HepG2 (cell line): ENCODE measurements at regions not wholly inside any gene's neighbourhood (a gene's known extent, or its start where the extent isn't known, plus 50 kb on each side); places are given as distances from the start of the nearest gene placed in this dataset.

Experiments used
- ATAC-seq: fragments of 200-7000 bp; cut with Tn5 transposase; 3 replicates; pipeline ENCODE4 v1.9.1; 2020; ENCODE audit warnings: mild to moderate bottlenecking, moderate library complexity
- BruUV-seq: library from RNA; stranded (reverse); fragments of 400-500 nt; replicated peaks from 2 replicates; lab custom pipeline; 2021; lab: Mats Ljungman, UMichigan
- CTCF ChIA-PET: fragments of 300-600 bp; formaldehyde crosslinking; extraction: SDS; loops from one replicate; lab custom pipeline; 2021; ENCODE audit warnings: low total read pairs, inconsistent platforms, low intra/inter-chr PET ratio; lab: Yijun Ruan, JAX
- POLR2A ChIA-PET: fragments of 350-600 bp; sonication (Branson Sonifier 250); formaldehyde crosslinking; loops from one replicate; lab custom pipeline; 2020; ENCODE audit warnings: antibody characterized with exemption, inconsistent platforms; lab: Yijun Ruan, JAX
- DNase-seq: peaks from one replicate; pipeline ENCODE4 v3.0.0-alpha.2; 2015; ENCODE audit warnings: low spot score
- FAIRE-seq: peaks from 3 replicates; lab custom pipeline; 2011; peaks lifted over from hg19 to GRCh38; lab: Jason Lieb, UNC
- H2AFZ ChIP-seq: one replicate; pipeline ENCODE4 v1.6.1; 2011; ENCODE audit warnings: low read length, inconsistent platforms
- H3K27ac ChIP-seq: fragments of 300-600 bp; 3 replicates; pipeline ENCODE4 v1.8.0; 2011; ENCODE audit warnings: mixed run types, mild to moderate bottlenecking, mixed read lengths, low read length, inconsistent platforms; ENCODE audit not compliant: insufficient read depth; ENCODE audit errors: extremely low read length
- H3K27me3 ChIP-seq, 2 experiments: fragments of 200-600 bp in 1 of 2; 2 replicates in 1 of 2; 3 replicates in 1 of 2; pipeline versions ENCODE4 v1.6.0 to v1.8.0; 2011; ENCODE audit warnings: low read length in 2 of 2, mild to moderate bottlenecking in 2 of 2, moderate library complexity in 2 of 2, inconsistent platforms in 1 of 2; ENCODE audit not compliant: insufficient read depth in 2 of 2, control insufficient read depth in 1 of 2
- H3K36me3 ChIP-seq, 2 experiments: fragments of 200-600 bp in 1 of 2; replicated peaks in 1 of 2; 2 replicates in 1 of 2; 3 replicates in 1 of 2; pipeline versions ENCODE4 v1.5.1 to v1.8.0; 2011; ENCODE audit warnings: low read length in 2 of 2, inconsistent platforms in 1 of 2; ENCODE audit not compliant: insufficient read depth in 2 of 2, control insufficient read depth in 1 of 2
- H3K4me1 ChIP-seq: 2 replicates; pipeline ENCODE4 v1.5.1; 2012; ENCODE audit warnings: low read length, inconsistent platforms; ENCODE audit not compliant: insufficient read depth
- H3K4me2 ChIP-seq: 2 replicates; pipeline ENCODE4 v1.6.0; 2011; ENCODE audit warnings: low read depth, low read length, inconsistent platforms
- H3K4me3 ChIP-seq, 3 experiments: fragments of 200-600 bp in 1 of 3; sonication (generic), shearing (Covaris generic) in 1 of 3; replicated peaks in 1 of 3; 2 replicates each; pipeline ENCODE4 v1.5.1; 2011 to 2016; ENCODE audit warnings: low read length in 3 of 3, inconsistent platforms in 2 of 3, low read depth in 2 of 3, mild to moderate bottlenecking in 2 of 3, control low read depth in 1 of 3, mixed read lengths in 1 of 3; ENCODE audit not compliant: insufficient read depth in 1 of 3
- H3K79me2 ChIP-seq: one replicate; pipeline ENCODE4 v1.6.1; 2011; ENCODE audit warnings: low read length, inconsistent platforms; ENCODE audit not compliant: insufficient read depth
- H3K9ac ChIP-seq: 2 replicates; pipeline ENCODE4 v1.6.0; 2011; ENCODE audit warnings: mild to moderate bottlenecking, low read depth, low read length, inconsistent platforms; ENCODE audit not compliant: insufficient read depth
- H3K9me3 ChIP-seq: 2 replicates; pipeline ENCODE4 v1.5.1; 2012; ENCODE audit warnings: mild to moderate bottlenecking, low read length
- H4K20me1 ChIP-seq: 2 replicates; pipeline ENCODE4 v1.6.0; 2011; ENCODE audit warnings: inconsistent platforms, mild to moderate bottlenecking, low read length, moderate library complexity; ENCODE audit not compliant: insufficient read depth
- JARID2 ChIP-seq: sonication (generic); formaldehyde crosslinking; IDR thresholded peaks from 2 replicates; pipeline ENCODE4 v1.8.1; 2023; ENCODE audit warnings: missing genetic modification reagents, inconsistent platforms; ENCODE audit not compliant: insufficient replicate concordance
- KDM4B ChIP-seq: sonication (generic); formaldehyde crosslinking; IDR thresholded peaks from 2 replicates; pipeline ENCODE4 v1.4.0; 2020; ENCODE audit warnings: missing genetic modification reagents
- SOX13 ChIP-seq, 3 experiments: fragments of 450-650 bp in 1 of 3; sonication (generic) in 1 of 3; formaldehyde crosslinking in 1 of 3; IDR thresholded peaks in 2 of 3; conservative IDR thresholded peaks in 1 of 3; 2 replicates each; pipeline versions ENCODE4 v1.5.0 to v1.6.1; 2016 to 2020; ENCODE audit warnings: antibody characterized with exemption in 1 of 3, mild to moderate bottlenecking in 1 of 3, missing compliant biosample characterization in 1 of 3, missing genetic modification reagents in 1 of 3, moderate library complexity in 1 of 3
- SRF ChIP-seq: IDR thresholded peaks from 2 replicates; pipeline ENCODE4 v1.6.1; 2011; ENCODE audit warnings: mild to moderate bottlenecking, low read depth, low read length, moderate library complexity
- ZHX2 ChIP-seq, 2 experiments: sonication (generic) in 1 of 2; formaldehyde crosslinking in 1 of 2; IDR thresholded peaks; 2 replicates each; pipeline versions ENCODE4 v1.6.1 to v1.9.0; 2014 to 2022; ENCODE audit warnings: antibody characterized with exemption in 1 of 2, borderline replicate concordance in 1 of 2, inconsistent platforms in 1 of 2, low read depth in 1 of 2, missing genetic modification reagents in 1 of 2
- WGBS: methylation state at CpG from one replicate; pipeline ENCODE4 v1.1.6; 2017; ENCODE audit warnings: low lambda C conversion rate; 5-methylcytosine and 5-hydroxymethylcytosine counted together
- in situ Hi-C: cut with HindIII; loops from 2 replicates; pipeline ENCODE4 v1.10.0; 2017; ENCODE audit warnings: low pct_unique_long_range_greater_than_20kb; ENCODE audit not compliant: extremely low pct_ligation_motif_present
- intact Hi-C: fragments of 100-400 bp; cut with micrococcal nuclease; formaldehyde crosslinking; loops from one replicate; pipeline ENCODE4 v1.10.0; 2022; ENCODE audit not compliant: unreplicated experiment

- no peak for DNase-seq
- H3K36me3 ChIP-seq = no peaks in the 10 kb centered on the region
- POLR2A ChIA-PET = no interaction called here
- no peaks in the 10 kb centered on the region for H3K9me3 ChIP-seq
- no peaks in the 10 kb centered on the region; a peak in 1 of 5 replicates for H3K27me3 ChIP-seq
- BruUV-seq = no TSS peak
- no peak overlapping the region for H3K9ac ChIP-seq
- intact Hi-C loops = no loop called here
- H3K27ac ChIP-seq = no peak overlapping the region
- 83% methylated on average over 58 of the region's 59 CpGs for WGBS
- TF ChIP-seq KDM4B (CRISPR knock-in tag) (no peak), ZHX2 (IDR thresholded peaks at IDR 0.05; ENCODE audit: low read depth) (no peak), ZHX2 (CRISPR knock-in tag; IDR thresholded peaks at IDR 0.05; ENCODE audit: borderline replicate concordance) (no peak), SOX13 (IDR thresholded peaks at IDR 0.05) (no peak), SOX13 (CRISPR knock-in tag; conservative IDR thresholded peaks at IDR 0.05 in 1 of 2, IDR thresholded peaks at IDR 0.05 in 1 of 2) (no peak), SRF (no peak), JARID2 (CRISPR knock-in tag) (no peak)
- TF ChIP-seq, all 625 proteins: peak for 0
- FAIRE-seq (no peak), ATAC-seq (no peak; the same call in 1 of the 3 replicates)
- Histone ChIP-seq H4K20me1 (no peaks in the 10 kb centered on the region), H2AFZ (no peak overlapping the region), H3K4me2 (no peak overlapping the region), H3K79me2 (no peaks in the 10 kb centered on the region), H3K4me3 (no peak overlapping the region), H3K4me1 (peaks cover 12% of the 10 kb centered on the region)
- in situ Hi-C loops = no loop called here
- CTCF ChIA-PET = no interaction called here
These were observed 55.9 kb upstream of the RREB1 start for GRCh38 chr6:7051780-7052442.
